ENCODE measurements at regions not wholly inside any gene's neighbourhood (a gene's known extent, or its start where the extent isn't known, plus 50 kb on each side); places are given as distances from the start of the nearest gene placed in this dataset.

DNA sequence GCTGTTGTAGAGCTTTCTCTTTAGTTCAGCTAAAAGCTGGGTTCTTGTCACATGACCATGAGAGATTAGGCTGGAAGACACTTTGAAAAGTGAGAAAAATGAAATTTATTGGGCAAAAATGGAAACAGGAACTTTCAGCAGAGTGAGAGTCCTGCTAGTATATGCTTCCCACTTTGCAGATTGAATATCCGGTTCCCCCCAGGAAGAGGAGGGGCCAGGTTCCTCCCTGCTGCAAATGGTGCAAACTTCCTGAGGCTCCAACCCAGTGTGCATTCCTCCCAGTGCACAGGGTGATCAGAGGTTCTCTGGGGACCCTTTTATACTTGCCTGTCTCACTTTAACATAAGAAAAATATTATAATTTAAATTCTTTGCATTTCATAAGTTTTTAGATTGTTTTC, 119.9 kb upstream of the SPIN4 start:
- TF ChIP-seq, protein P1, sequence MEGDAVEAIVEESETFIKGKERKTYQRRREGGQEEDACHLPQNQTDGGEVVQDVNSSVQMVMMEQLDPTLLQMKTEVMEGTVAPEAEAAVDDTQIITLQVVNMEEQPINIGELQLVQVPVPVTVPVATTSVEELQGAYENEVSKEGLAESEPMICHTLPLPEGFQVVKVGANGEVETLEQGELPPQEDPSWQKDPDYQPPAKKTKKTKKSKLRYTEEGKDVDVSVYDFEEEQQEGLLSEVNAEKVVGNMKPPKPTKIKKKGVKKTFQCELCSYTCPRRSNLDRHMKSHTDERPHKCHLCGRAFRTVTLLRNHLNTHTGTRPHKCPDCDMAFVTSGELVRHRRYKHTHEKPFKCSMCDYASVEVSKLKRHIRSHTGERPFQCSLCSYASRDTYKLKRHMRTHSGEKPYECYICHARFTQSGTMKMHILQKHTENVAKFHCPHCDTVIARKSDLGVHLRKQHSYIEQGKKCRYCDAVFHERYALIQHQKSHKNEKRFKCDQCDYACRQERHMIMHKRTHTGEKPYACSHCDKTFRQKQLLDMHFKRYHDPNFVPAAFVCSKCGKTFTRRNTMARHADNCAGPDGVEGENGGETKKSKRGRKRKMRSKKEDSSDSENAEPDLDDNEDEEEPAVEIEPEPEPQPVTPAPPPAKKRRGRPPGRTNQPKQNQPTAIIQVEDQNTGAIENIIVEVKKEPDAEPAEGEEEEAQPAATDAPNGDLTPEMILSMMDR (IDR thresholded peaks at IDR 0.05): no peak
- no peak for TF ChIP-seq POLR2A (IDR thresholded peaks at IDR 0.05)
